AG10803 (cell line): ENCODE measurements at regions not wholly inside any gene's neighbourhood (a gene's known extent, or its start where the extent isn't known, plus 50 kb on each side); places are given as distances from the start of the nearest gene placed in this dataset.

Experiments
- DNase-seq: peaks from one replicate; pipeline ENCODE4 v3.0.0; 2010; ENCODE audit warnings: low read depth
- H3K4me3 ChIP-seq: 2 replicates; pipeline ENCODE4 v1.5.1; 2011; ENCODE audit warnings: mild to moderate bottlenecking, low read length, control low read depth
- TF ChIP-seq, protein P1 (sequence below): conservative IDR thresholded peaks from 2 replicates; pipeline ENCODE4 v1.5.1; 2011; ENCODE audit warnings: mild to moderate bottlenecking, low read length, control low read depth, inconsistent platforms

DNA sequence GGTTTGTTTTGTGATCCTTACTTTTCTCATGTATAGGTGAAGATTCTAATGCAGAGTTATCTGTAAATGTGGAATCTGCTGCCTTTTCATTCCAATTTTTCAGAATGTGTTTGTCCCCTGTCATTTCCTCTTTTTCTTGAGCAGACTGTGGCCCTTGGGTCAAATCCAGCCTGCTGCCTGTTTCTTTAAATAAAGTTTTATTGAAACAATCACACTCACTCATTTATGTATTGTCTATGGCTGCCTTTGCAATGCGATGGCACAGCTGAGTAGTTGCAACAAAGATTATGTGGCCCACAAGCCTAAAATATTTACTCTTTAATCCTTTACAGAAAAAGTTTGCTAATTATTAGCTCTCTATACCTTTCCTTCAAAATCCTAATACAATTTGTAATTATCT, 116.3 kb upstream of the NPHP3 start:
- no peak overlapping the region for H3K4me3 ChIP-seq
- no peak for DNase-seq
- TF ChIP-seq, protein P1, sequence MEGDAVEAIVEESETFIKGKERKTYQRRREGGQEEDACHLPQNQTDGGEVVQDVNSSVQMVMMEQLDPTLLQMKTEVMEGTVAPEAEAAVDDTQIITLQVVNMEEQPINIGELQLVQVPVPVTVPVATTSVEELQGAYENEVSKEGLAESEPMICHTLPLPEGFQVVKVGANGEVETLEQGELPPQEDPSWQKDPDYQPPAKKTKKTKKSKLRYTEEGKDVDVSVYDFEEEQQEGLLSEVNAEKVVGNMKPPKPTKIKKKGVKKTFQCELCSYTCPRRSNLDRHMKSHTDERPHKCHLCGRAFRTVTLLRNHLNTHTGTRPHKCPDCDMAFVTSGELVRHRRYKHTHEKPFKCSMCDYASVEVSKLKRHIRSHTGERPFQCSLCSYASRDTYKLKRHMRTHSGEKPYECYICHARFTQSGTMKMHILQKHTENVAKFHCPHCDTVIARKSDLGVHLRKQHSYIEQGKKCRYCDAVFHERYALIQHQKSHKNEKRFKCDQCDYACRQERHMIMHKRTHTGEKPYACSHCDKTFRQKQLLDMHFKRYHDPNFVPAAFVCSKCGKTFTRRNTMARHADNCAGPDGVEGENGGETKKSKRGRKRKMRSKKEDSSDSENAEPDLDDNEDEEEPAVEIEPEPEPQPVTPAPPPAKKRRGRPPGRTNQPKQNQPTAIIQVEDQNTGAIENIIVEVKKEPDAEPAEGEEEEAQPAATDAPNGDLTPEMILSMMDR = no peak

DNA sequence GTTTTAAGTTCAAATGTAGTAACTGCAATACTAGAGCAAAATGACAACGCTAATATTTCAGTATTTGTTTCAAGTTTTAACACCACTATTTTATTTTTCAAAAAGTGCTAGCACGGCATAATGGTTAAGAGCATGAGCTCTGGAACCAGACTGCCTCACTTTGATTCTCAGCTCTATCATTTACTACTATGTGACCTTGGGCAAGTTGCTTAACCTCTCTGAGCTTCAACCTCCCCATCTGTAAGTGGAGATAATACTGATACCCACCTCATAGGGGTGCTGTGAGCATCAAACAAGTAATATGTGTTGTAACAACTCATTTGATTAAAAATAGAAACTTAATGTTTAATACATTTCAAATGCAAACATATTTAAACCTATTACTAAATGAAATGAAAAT, 115.4 kb upstream of the NPHP3 start:
- no peak overlapping the region for H3K4me3 ChIP-seq
- TF ChIP-seq, protein P1 = no peak
- no peak for DNase-seq

DNA sequence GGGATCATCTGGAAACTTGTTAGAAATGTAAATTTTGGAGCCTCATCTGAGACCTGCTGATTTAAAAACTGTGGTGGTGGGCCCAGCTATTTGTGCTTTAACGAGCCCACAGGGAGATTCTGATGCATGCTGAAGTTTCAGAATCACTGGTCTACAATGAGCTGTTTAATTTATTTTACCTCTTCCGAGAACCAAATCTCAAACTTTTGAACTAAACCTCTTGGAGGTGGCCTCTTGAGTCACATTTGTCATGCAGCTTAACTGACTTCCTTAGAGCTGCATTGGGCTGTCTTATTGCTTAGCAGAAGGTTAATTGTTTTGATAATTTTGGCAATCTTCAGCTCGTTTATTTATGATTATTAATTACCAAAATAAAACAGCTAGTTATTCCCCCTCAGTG, 112.1 kb upstream of the NPHP3 start:
- TF ChIP-seq, protein P1 = no peak
- no peak for DNase-seq
- no peak overlapping the region for H3K4me3 ChIP-seq

DNA sequence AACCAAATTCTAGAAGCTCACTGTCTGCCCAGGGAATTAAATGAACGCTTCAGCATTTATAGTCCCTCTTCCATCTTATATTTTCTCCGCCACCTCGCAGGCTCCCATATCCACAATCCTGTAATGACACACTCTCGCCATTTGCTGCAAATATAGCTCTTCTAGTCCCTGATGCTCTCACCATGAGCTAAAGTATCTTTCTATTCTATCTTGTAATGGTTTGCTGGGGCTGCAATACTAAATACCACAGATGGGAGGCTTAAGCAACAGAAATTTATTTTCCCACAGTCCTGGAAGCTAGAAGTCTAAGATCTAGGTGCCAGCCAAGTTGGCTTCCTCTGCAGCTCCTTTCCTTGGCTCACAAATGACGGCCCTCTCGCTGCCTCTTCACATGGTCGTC, 106.9 kb upstream of the NPHP3 start:
- no peak for DNase-seq
- TF ChIP-seq, protein P1 = no peak
- H3K4me3 ChIP-seq = no peak overlapping the region

DNA sequence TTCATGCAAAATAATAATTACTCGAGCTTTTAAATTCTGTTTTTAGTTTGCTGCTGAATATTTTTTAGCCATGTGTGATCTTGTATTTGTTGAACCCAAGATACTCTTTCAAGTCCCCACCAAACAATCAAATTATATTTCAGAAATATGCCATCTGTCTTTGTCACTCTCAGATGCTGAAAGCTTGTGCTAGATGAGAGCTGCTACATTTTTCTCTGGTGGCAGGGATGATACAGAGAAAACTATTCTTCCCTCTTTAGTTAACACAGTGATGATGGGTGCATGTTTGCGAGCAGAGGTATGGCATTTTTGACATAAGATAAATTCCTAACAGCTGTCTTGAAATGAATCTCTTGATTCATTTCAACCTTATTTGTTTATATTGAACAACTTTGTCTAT, 100.6 kb upstream of the NPHP3 start:
- DNase-seq = no peak
- TF ChIP-seq, protein P1 = no peak

DNA sequence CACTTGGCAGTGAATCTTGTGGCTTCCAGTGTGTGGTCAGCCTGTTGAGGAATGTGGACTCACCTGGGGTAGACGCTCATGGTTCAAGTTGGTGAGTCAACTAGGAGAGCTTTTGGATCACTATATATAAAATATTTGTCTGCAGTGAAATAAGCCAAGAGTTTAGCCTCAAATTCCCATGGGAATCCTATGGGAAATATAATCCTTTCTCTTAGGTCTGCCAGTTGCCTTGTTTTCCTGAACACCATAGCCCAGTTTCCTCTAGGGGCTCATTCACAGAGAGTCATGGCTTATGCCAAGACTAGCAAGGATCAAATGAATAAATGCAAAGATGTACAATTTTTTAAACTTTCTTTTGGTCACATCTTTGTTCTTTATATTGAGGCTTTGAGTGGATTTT, 100.1 kb upstream of the NPHP3 start:
- no peak overlapping the region for H3K4me3 ChIP-seq
- DNase-seq = no peak
- TF ChIP-seq, protein P1 = no peak

More for the DNA sequence above, 100.6 kb upstream of the NPHP3 start:
- H3K4me3 ChIP-seq = no peak overlapping the region

DNA sequence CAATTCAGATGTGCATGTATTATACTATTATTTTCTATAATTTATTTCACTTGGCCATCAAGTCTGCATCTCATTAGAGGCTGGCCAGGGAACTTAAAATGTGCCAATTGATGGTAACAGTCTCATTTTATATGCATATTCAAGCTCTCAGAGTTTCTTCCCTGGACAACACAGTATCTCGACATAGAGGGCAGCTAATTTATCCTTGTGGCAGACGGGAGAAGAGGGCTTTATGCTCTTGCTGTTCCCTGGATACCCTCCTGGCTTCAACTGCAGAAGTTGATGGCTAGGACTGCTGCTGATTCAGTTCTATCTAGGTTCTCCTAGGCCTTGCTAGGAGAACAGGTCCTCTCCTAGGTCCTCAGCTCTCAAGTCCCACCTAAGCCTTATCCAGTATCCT, 99.1 kb upstream of the NPHP3 start:
- TF ChIP-seq, protein P1 = no peak
- H3K4me3 ChIP-seq = no peak overlapping the region
- DNase-seq = no peak
